GM19467 (cell line): ENCODE measurements at regions not wholly inside any gene's neighbourhood (a gene's known extent, or its start where the extent isn't known, plus 50 kb on each side); places are given as distances from the start of the nearest gene placed in this dataset.
"Not testable (repeated sequence)": the region's sequence is repeated elsewhere in the genome, so short reads cannot be mapped to it uniquely, and the experiment has no call there.

Source experiments
- ATAC-seq: cut with Tn5 transposase; IDR thresholded peaks from one replicate; pipeline ENCODE4 v1.9.1; 2021; ENCODE audit warnings: mild to moderate bottlenecking, moderate library complexity; ENCODE audit not compliant: unreplicated experiment

GRCh38 chr3:72171946-72172345, 387.0 kb upstream of the PROK2 start:
- no peak for ATAC-seq

- ATAC-seq: no peak
These were observed 386.5 kb upstream of the PROK2 start for GRCh38 chr3:72171463-72171881.

- ATAC-seq: no peak
These were observed 384.9 kb upstream of the PROK2 start for GRCh38 chr3:72169561-72170472.

- ATAC-seq: no peak
These were observed 384.2 kb upstream of the PROK2 start for GRCh38 chr3:72169120-72169519.

- ATAC-seq: no peak
These were observed 380.9 kb upstream of the PROK2 start for GRCh38 chr3:72165808-72166207.

GRCh38 chr3:72165317-72165716, 380.4 kb upstream of the PROK2 start:
- ATAC-seq: no peak

- no peak for ATAC-seq
These were observed 379.7 kb upstream of the PROK2 start for GRCh38 chr3:72164635-72164978.

- ATAC-seq: peak; percentile 78
These were observed 379.1 kb upstream of the PROK2 start for GRCh38 chr3:72163809-72164634.

- no peak for ATAC-seq
These were observed 377.8 kb upstream of the PROK2 start for GRCh38 chr3:72162649-72163184.

GRCh38 chr3:72161881-72162595, 377.1 kb upstream of the PROK2 start:
- ATAC-seq: no peak

- ATAC-seq: not testable (repeated sequence)
These were observed 376.3 kb upstream of the PROK2 start for GRCh38 chr3:72161285-72161684.

- ATAC-seq: no peak
These were observed 375.4 kb upstream of the PROK2 start for GRCh38 chr3:72160351-72160750.

- ATAC-seq: no peak
These were observed 374.5 kb upstream of the PROK2 start for GRCh38 chr3:72159487-72159886.

- ATAC-seq: no peak
These were observed 373.8 kb upstream of the PROK2 start for GRCh38 chr3:72158639-72159326.

GRCh38 chr3:72157748-72158638, 373.0 kb upstream of the PROK2 start:
- ATAC-seq: no peak

- no peak for ATAC-seq
These were observed 370.6 kb upstream of the PROK2 start for GRCh38 chr3:72155391-72156064.

GRCh38 chr3:72154391-72155335, 369.7 kb upstream of the PROK2 start:
- ATAC-seq: no peak
